Stomach (tissue), 4 donors: ENCODE measurements at regions not wholly inside any gene's neighbourhood (a gene's known extent, or its start where the extent isn't known, plus 50 kb on each side); places are given as distances from the start of the nearest gene placed in this dataset.

Experiments
- POLR2A ChIP-seq, 4 donors: fragments of 450-650 bp; IDR thresholded peaks; one replicate each; pipeline ENCODE4 v1.6.1; 2016; ENCODE audit warnings: antibody characterized with exemption in 4 of 4, control low read depth in 2 of 4, mild to moderate bottlenecking in 1 of 4, moderate library complexity in 1 of 4
- TF ChIP-seq, protein P1 (sequence below), 7 experiments: fragments of 450-650 bp in 4 of 7; fragments of 200-600 bp in 3 of 7; sonication (generic) in 3 of 7; IDR thresholded peaks; one replicate each; pipeline ENCODE4 v1.5.1; 2016 to 2019; ENCODE audit warnings: antibody characterized with exemption in 7 of 7, control low read depth in 2 of 7, mild to moderate bottlenecking in 1 of 7

DNA sequence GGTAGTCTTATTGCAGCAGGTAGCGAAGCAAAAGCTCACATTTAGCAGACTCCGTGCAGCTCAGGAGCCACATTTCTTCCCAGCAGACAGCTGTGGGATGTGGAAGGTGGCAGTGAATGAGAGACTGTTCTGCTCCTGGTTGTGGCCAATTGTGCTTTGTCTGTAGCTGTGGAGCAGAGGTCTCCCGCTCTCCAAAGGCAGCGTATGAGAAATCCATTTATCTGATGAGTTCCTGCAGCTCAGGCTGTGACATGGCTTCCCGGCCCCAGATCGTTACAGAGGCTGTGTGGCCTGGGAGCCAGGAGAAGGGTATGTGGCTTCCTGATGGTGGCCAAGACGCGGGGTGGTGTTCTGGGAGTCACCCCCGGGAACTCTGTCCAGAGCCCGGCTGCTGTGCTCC lies 64.5 kb upstream of the KIF16B start:
- TF ChIP-seq, protein P1, sequence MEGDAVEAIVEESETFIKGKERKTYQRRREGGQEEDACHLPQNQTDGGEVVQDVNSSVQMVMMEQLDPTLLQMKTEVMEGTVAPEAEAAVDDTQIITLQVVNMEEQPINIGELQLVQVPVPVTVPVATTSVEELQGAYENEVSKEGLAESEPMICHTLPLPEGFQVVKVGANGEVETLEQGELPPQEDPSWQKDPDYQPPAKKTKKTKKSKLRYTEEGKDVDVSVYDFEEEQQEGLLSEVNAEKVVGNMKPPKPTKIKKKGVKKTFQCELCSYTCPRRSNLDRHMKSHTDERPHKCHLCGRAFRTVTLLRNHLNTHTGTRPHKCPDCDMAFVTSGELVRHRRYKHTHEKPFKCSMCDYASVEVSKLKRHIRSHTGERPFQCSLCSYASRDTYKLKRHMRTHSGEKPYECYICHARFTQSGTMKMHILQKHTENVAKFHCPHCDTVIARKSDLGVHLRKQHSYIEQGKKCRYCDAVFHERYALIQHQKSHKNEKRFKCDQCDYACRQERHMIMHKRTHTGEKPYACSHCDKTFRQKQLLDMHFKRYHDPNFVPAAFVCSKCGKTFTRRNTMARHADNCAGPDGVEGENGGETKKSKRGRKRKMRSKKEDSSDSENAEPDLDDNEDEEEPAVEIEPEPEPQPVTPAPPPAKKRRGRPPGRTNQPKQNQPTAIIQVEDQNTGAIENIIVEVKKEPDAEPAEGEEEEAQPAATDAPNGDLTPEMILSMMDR (IDR thresholded peaks at IDR 0.05): no peak
- TF ChIP-seq POLR2A (IDR thresholded peaks at IDR 0.05): no peak
